Naive B cell (primary cell): ENCODE measurements at regions not wholly inside any gene's neighbourhood (a gene's known extent, or its start where the extent isn't known, plus 50 kb on each side); places are given as distances from the start of the nearest gene placed in this dataset.

Source experiments
- ATAC-seq, 2 donors: fragments of 150-1000 bp; cut with Tn5 transposase; 2 replicates each; pipeline ENCODE4 v1.10.0; 2021; ENCODE audit warnings: low read depth in 2 of 2, mild to moderate bottlenecking in 2 of 2, moderate library complexity in 2 of 2
- DNase-seq: peaks from one replicate; pipeline ENCODE4 v3.0.0; 2022
- H3K27ac Mint-ChIP-seq, 6 donors: one replicate each; pipeline ENCODE4 v1.8.0; 2020 to 2022; ENCODE audit warnings: mild to moderate bottlenecking in 6 of 6, mixed read lengths in 6 of 6, moderate library complexity in 5 of 6, inconsistent platforms in 2 of 6
- H3K27me3 Mint-ChIP-seq, 3 donors: one replicate each; pipeline ENCODE4 v1.8.0; 2021 to 2022; ENCODE audit warnings: mixed read lengths in 3 of 3, mild to moderate bottlenecking in 1 of 3
- H3K36me3 Mint-ChIP-seq, 2 donors: one replicate each; pipeline ENCODE4 v1.8.0; 2020 to 2022; ENCODE audit warnings: mixed read lengths in 2 of 2, inconsistent platforms in 1 of 2, mild to moderate bottlenecking in 1 of 2
- H3K4me1 Mint-ChIP-seq, 3 donors: one replicate each; pipeline ENCODE4 v1.8.0; 2020 to 2022; ENCODE audit warnings: mixed read lengths in 3 of 3, inconsistent platforms in 1 of 3, mild to moderate bottlenecking in 1 of 3, moderate library complexity in 1 of 3
- H3K4me3 Mint-ChIP-seq, 8 donors: one replicate each; pipeline ENCODE4 v1.8.0; 2020 to 2022; ENCODE audit warnings: mild to moderate bottlenecking in 8 of 8, mixed read lengths in 8 of 8, moderate library complexity in 8 of 8, inconsistent platforms in 2 of 8
- H3K9me3 Mint-ChIP-seq, 7 donors: one replicate each; pipeline ENCODE4 v1.8.0; 2020 to 2022; ENCODE audit warnings: mixed read lengths in 7 of 7, mild to moderate bottlenecking in 5 of 7, inconsistent platforms in 2 of 7, moderate library complexity in 1 of 7

GRCh38 chr4:104975617-104976016, 171.1 kb upstream of the TET2 start:
- H3K9me3 Mint-ChIP-seq: peaks cover 0 to 17% (median 6%) of the 10 kb centered on the region in 7 donors
- H3K4me1 Mint-ChIP-seq: no peaks in the 10 kb centered on the region
- no peak overlapping the region for H3K27ac Mint-ChIP-seq
- no peaks in the 10 kb centered on the region for H3K36me3 Mint-ChIP-seq
- DNase-seq (no peak), ATAC-seq (no peak)
- no peaks in the 10 kb centered on the region for H3K27me3 Mint-ChIP-seq
- H3K4me3 Mint-ChIP-seq: no peak overlapping the region

GRCh38 chr4:104976262-104976661, 170.4 kb upstream of the TET2 start:
- no peak for ATAC-seq
- H3K36me3 Mint-ChIP-seq: no peaks in the 10 kb centered on the region
- H3K4me3 Mint-ChIP-seq: no peak overlapping the region
- H3K4me1 Mint-ChIP-seq: no peaks in the 10 kb centered on the region
- peaks cover 0 to 17% (median 6%) of the 10 kb centered on the region in 7 donors for H3K9me3 Mint-ChIP-seq
- no peaks in the 10 kb centered on the region for H3K27me3 Mint-ChIP-seq
- DNase-seq: no peak
- H3K27ac Mint-ChIP-seq: no peak overlapping the region

GRCh38 chr4:104979083-104979760, 167.5 kb upstream of the TET2 start:
- Mint-ChIP-seq H3K27me3 (no peaks in the 10 kb centered on the region), H3K4me3 (no peak overlapping the region), H3K27ac (no peak overlapping the region), H3K36me3 (no peaks in the 10 kb centered on the region), H3K4me1 (no peaks in the 10 kb centered on the region), H3K9me3 (peaks cover 0 to 17% (median 9%) of the 10 kb centered on the region in 7 donors)
- DNase-seq (no peak), ATAC-seq (no peak)

GRCh38 chr4:104983615-104984179, 163.0 kb upstream of the TET2 start:
- Mint-ChIP-seq H3K27me3 (no peaks in the 10 kb centered on the region), H3K9me3 (peaks cover 0 to 17% (median 9%) of the 10 kb centered on the region in 7 donors), H3K27ac (no peak overlapping the region), H3K36me3 (no peaks in the 10 kb centered on the region), H3K4me3 (no peak overlapping the region), H3K4me1 (no peaks in the 10 kb centered on the region)
- DNase-seq (no peak), ATAC-seq (no peak)

- no peaks in the 10 kb centered on the region for H3K27me3 Mint-ChIP-seq
- DNase-seq: no peak
- no peak overlapping the region for H3K27ac Mint-ChIP-seq
- no peaks in the 10 kb centered on the region for H3K36me3 Mint-ChIP-seq
- no peak for ATAC-seq
- H3K9me3 Mint-ChIP-seq: peaks cover 0 to 5% (median 0%) of the 10 kb centered on the region in 7 donors
- H3K4me1 Mint-ChIP-seq: no peaks in the 10 kb centered on the region
- H3K4me3 Mint-ChIP-seq: no peak overlapping the region
Measured at GRCh38 chr4:104986306-104986705, 160.4 kb upstream of the TET2 start.

GRCh38 chr4:104989371-104989770, 157.3 kb upstream of the TET2 start:
- Mint-ChIP-seq H3K9me3 (peaks cover 0 to 5% (median under 1%) of the 10 kb centered on the region in 7 donors), H3K27ac (no peak overlapping the region), H3K36me3 (no peaks in the 10 kb centered on the region), H3K27me3 (peaks cover 0 to 5% (median 0%) of the 10 kb centered on the region in 3 donors), H3K4me1 (no peaks in the 10 kb centered on the region), H3K4me3 (no peak overlapping the region)
- ATAC-seq: no peak
- no peak for DNase-seq

GRCh38 chr4:105002278-105002677, 144.4 kb upstream of the TET2 start:
- H3K27me3 Mint-ChIP-seq: peaks cover 0 to 4% (median 0%) of the 10 kb centered on the region in 3 donors
- H3K4me1 Mint-ChIP-seq: no peaks in the 10 kb centered on the region
- no peaks in the 10 kb centered on the region for H3K36me3 Mint-ChIP-seq
- H3K4me3 Mint-ChIP-seq: no peak overlapping the region
- H3K9me3 Mint-ChIP-seq: peaks cover 0 to 5% (median 0%) of the 10 kb centered on the region in 7 donors
- no peak for ATAC-seq
- no peak for DNase-seq
- no peak overlapping the region for H3K27ac Mint-ChIP-seq

GRCh38 chr4:105014234-105014633, 132.4 kb upstream of the TET2 start:
- H3K4me3 Mint-ChIP-seq: no peak overlapping the region

GRCh38 chr4:105014635-105015034, 132.0 kb upstream of the TET2 start:
- Mint-ChIP-seq H3K9me3 (peaks cover 0 to 10% (median 5%) of the 10 kb centered on the region in 7 donors), H3K4me3 (no peak overlapping the region), H3K27ac (no peak overlapping the region), H3K4me1 (no peaks in the 10 kb centered on the region), H3K36me3 (peaks cover 6 to 9% of the 10 kb centered on the region in 2 donors), H3K27me3 (peaks cover 6 to 14% (median 7%) of the 10 kb centered on the region in 3 donors)
- no peak for DNase-seq
- no peak for ATAC-seq

More at GRCh38 chr4:105014234-105014633, 132.4 kb upstream of the TET2 start:
- Mint-ChIP-seq H3K27me3 (peaks cover 6 to 14% (median 7%) of the 10 kb centered on the region in 3 donors), H3K36me3 (peaks cover 6 to 9% of the 10 kb centered on the region in 2 donors), H3K27ac (no peak overlapping the region), H3K4me1 (no peaks in the 10 kb centered on the region), H3K9me3 (peaks cover 0 to 14% (median 5%) of the 10 kb centered on the region in 7 donors)
- ATAC-seq (no peak), DNase-seq (no peak)

GRCh38 chr4:105015750-105016149, 130.9 kb upstream of the TET2 start:
- no peak overlapping the region for H3K4me3 Mint-ChIP-seq
- DNase-seq (no peak), ATAC-seq (no peak)
- peaks cover 0 to 5% (median 2%) of the 10 kb centered on the region in 7 donors for H3K9me3 Mint-ChIP-seq
- H3K4me1 Mint-ChIP-seq: no peaks in the 10 kb centered on the region
- H3K27ac Mint-ChIP-seq: no peak overlapping the region
- peaks cover 2 to 5% (median 3%) of the 10 kb centered on the region in 3 donors for H3K27me3 Mint-ChIP-seq
- no peaks in the 10 kb centered on the region for H3K36me3 Mint-ChIP-seq

- DNase-seq (no peak), ATAC-seq (no peak)
- no peak overlapping the region for H3K27ac Mint-ChIP-seq
Measured at GRCh38 chr4:105022811-105023667, 123.6 kb upstream of the TET2 start.

GRCh38 chr4:105023668-105024055, 123.0 kb upstream of the TET2 start:
- no peaks in the 10 kb centered on the region for H3K4me1 Mint-ChIP-seq
- peaks cover 6 to 26% (median 12%) of the 10 kb centered on the region in 7 donors for H3K9me3 Mint-ChIP-seq
- no peaks in the 10 kb centered on the region for H3K36me3 Mint-ChIP-seq
- H3K27ac Mint-ChIP-seq: no peak overlapping the region
- H3K27me3 Mint-ChIP-seq: peaks cover 6 to 8% (median 7%) of the 10 kb centered on the region in 3 donors
- ATAC-seq (no peak), DNase-seq (no peak)
- no peak overlapping the region for H3K4me3 Mint-ChIP-seq

More at GRCh38 chr4:105022811-105023667, 123.6 kb upstream of the TET2 start:
- no peaks in the 10 kb centered on the region for H3K4me1 Mint-ChIP-seq
- H3K9me3 Mint-ChIP-seq: peaks cover 6 to 22% (median 12%) of the 10 kb centered on the region in 7 donors
- peaks cover 6 to 8% (median 7%) of the 10 kb centered on the region in 3 donors for H3K27me3 Mint-ChIP-seq
- no peak overlapping the region for H3K4me3 Mint-ChIP-seq
- H3K36me3 Mint-ChIP-seq: no peaks in the 10 kb centered on the region

GRCh38 chr4:105025263-105026017, 121.2 kb upstream of the TET2 start:
- DNase-seq: no peak
- H3K27ac Mint-ChIP-seq: no peak overlapping the region

More at GRCh38 chr4:105025263-105026017, 121.2 kb upstream of the TET2 start:
- H3K27me3 Mint-ChIP-seq: peaks cover 6 to 17% (median 7%) of the 10 kb centered on the region in 3 donors
- no peaks in the 10 kb centered on the region for H3K4me1 Mint-ChIP-seq
- H3K36me3 Mint-ChIP-seq: no peaks in the 10 kb centered on the region
- H3K4me3 Mint-ChIP-seq: no peak overlapping the region
- ATAC-seq: no peak
- H3K9me3 Mint-ChIP-seq: peaks cover 4 to 29% (median 14%) of the 10 kb centered on the region in 7 donors
